IMR-90 (cell line): ENCODE measurements at regions not wholly inside any gene's neighbourhood (a gene's known extent, or its start where the extent isn't known, plus 50 kb on each side); places are given as distances from the start of the nearest gene placed in this dataset.

Experiments
- ATAC-seq: fragments of 200-7000 bp; cut with Tn5 transposase; 2 replicates; pipeline ENCODE4 v1.9.1; 2020; ENCODE audit warnings: low read depth, mild to moderate bottlenecking, moderate library complexity
- BruUV-seq: library from RNA; stranded (reverse); fragments of 400-500 nt; replicated peaks from 2 replicates; lab custom pipeline; 2021; lab: Mats Ljungman, UMichigan
- CTCF ChIA-PET: fragments of 300-600 bp; formaldehyde crosslinking; extraction: SDS; loops from one replicate; lab custom pipeline; 2021; ENCODE audit warnings: antibody characterized with exemption; lab: Yijun Ruan, JAX
- POLR2A ChIA-PET: fragments of 300-600 bp; sonication (Branson Sonifier 250); formaldehyde crosslinking; loops from one replicate; lab custom pipeline; 2022; ENCODE audit warnings: antibody characterized with exemption; ENCODE audit not compliant: unreplicated experiment; lab: Charles Lee
- DNase-seq: peaks from one replicate; pipeline ENCODE4 v3.0.0; 2013
- H2AFZ ChIP-seq: replicated peaks from 2 replicates; pipeline ENCODE3; 2013; ENCODE audit warnings: low read length, mild to moderate bottlenecking; ENCODE audit not compliant: poor library complexity
- H2AK5ac ChIP-seq: 2 replicates; pipeline ENCODE4 v1.6.1; 2013; ENCODE audit warnings: low read depth, low read length, inconsistent platforms
- H2AK9ac ChIP-seq: replicated peaks from 2 replicates; pipeline ENCODE3; 2013; ENCODE audit warnings: mild to moderate bottlenecking, low read depth, low read length, moderate library complexity; ENCODE audit not compliant: poor library complexity
- H2BK120ac ChIP-seq: 2 replicates; pipeline ENCODE4 v1.6.1; 2013; ENCODE audit warnings: low read depth, low read length, inconsistent platforms
- H2BK15ac ChIP-seq: 3 replicates; pipeline ENCODE4 v1.6.1; 2013; ENCODE audit warnings: low read depth, low read length, inconsistent platforms
- H2BK20ac ChIP-seq: 2 replicates; pipeline ENCODE4 v1.6.1; 2013; ENCODE audit warnings: low read depth, mild to moderate bottlenecking, inconsistent platforms, low read length, moderate library complexity
- H2BK5ac ChIP-seq: 2 replicates; pipeline ENCODE4 v1.6.1; 2013; ENCODE audit warnings: mild to moderate bottlenecking, low read depth, low read length, inconsistent platforms; ENCODE audit not compliant: poor library complexity, severe bottlenecking
- H3K14ac ChIP-seq: replicated peaks from 2 replicates; pipeline ENCODE4 v1.6.1; 2013; ENCODE audit warnings: low read depth, low read length, inconsistent platforms
- H3K18ac ChIP-seq: 2 replicates; pipeline ENCODE4 v1.6.1; 2013; ENCODE audit warnings: low read depth, low read length, control low read depth
- H3K23ac ChIP-seq: 2 replicates; pipeline ENCODE4 v1.6.1; 2013; ENCODE audit warnings: low read depth, low read length, inconsistent platforms
- H3K27ac ChIP-seq: 2 replicates; pipeline ENCODE4 v1.5.1; 2013; ENCODE audit warnings: mild to moderate bottlenecking, control low read depth, low read length; ENCODE audit not compliant: insufficient read depth
- H3K27me3 ChIP-seq: 2 replicates; pipeline ENCODE4 v1.6.1; 2013; ENCODE audit warnings: low read length; ENCODE audit not compliant: control insufficient read depth, insufficient read depth
- H3K36me3 ChIP-seq: 2 replicates; pipeline ENCODE4 v1.6.1; 2013; ENCODE audit warnings: low read length, mixed read lengths; ENCODE audit not compliant: control insufficient read depth, insufficient read depth
- H3K4ac ChIP-seq: 2 replicates; pipeline ENCODE4 v1.6.1; 2013; ENCODE audit warnings: low read depth, low read length, inconsistent platforms
- H3K4me1 ChIP-seq: 2 replicates; pipeline ENCODE4 v1.6.1; 2013; ENCODE audit warnings: low read length, mixed read lengths; ENCODE audit not compliant: control insufficient read depth, insufficient read depth
- H3K4me2 ChIP-seq: 2 replicates; pipeline ENCODE4 v1.6.1; 2013; ENCODE audit warnings: low read depth, mild to moderate bottlenecking, control low read depth, low read length, moderate library complexity
- H3K4me3 ChIP-seq: 2 replicates; pipeline ENCODE4 v1.5.1; 2013; ENCODE audit warnings: low read depth, mild to moderate bottlenecking, control low read depth, low read length, moderate library complexity; ENCODE audit not compliant: insufficient read depth
- H3K56ac ChIP-seq: 2 replicates; pipeline ENCODE4 v1.6.1; 2013; ENCODE audit warnings: low read length, inconsistent platforms; ENCODE audit not compliant: insufficient read depth; ENCODE audit errors: extremely low read depth
- H3K79me1 ChIP-seq, 2 experiments: 2 replicates each; pipeline ENCODE4 v1.6.1; 2013; ENCODE audit warnings: low read length in 2 of 2, inconsistent platforms in 1 of 2, low read depth in 1 of 2
- H3K9ac ChIP-seq: 2 replicates; pipeline ENCODE4 v1.6.1; 2013; ENCODE audit warnings: low read depth, low read length, control low read depth
- H3K9me1 ChIP-seq: 2 replicates; pipeline ENCODE4 v1.6.1; 2013; ENCODE audit warnings: low read length, inconsistent platforms; ENCODE audit not compliant: insufficient read depth
- H3K9me3 ChIP-seq: 2 replicates; pipeline ENCODE4 v1.6.1; 2013; ENCODE audit warnings: low read length; ENCODE audit not compliant: control insufficient read depth, insufficient read depth
- H4K20me1 ChIP-seq: 2 replicates; pipeline ENCODE4 v1.6.1; 2013; ENCODE audit warnings: low read length, inconsistent platforms; ENCODE audit not compliant: insufficient read depth
- H4K5ac ChIP-seq: 2 replicates; pipeline ENCODE4 v1.6.1; 2013; ENCODE audit warnings: mild to moderate bottlenecking, low read depth, low read length, control low read depth
- H4K8ac ChIP-seq, 2 experiments: 2 replicates each; pipeline ENCODE4 v1.6.1; 2013; ENCODE audit warnings: low read depth in 2 of 2, low read length in 2 of 2, control low read depth in 1 of 2, inconsistent platforms in 1 of 2
- H4K91ac ChIP-seq: 2 replicates; pipeline ENCODE4 v1.6.1; 2013; ENCODE audit warnings: low read depth, low read length, inconsistent platforms; ENCODE audit not compliant: insufficient read depth
- BHLHE40 ChIP-seq: fragments of 150-350 bp; IDR thresholded peaks from 2 replicates; pipeline ENCODE4 v1.6.1; 2016; ENCODE audit warnings: mild to moderate bottlenecking, low read depth, low read length
- CEBPB ChIP-seq: IDR thresholded peaks from 2 replicates; pipeline ENCODE4 v1.6.1; 2012; ENCODE audit warnings: low read depth, low read length, improper control_type of control experiment
- CHD1 ChIP-seq: IDR thresholded peaks from 2 replicates; pipeline ENCODE4 v1.6.1; 2012; ENCODE audit warnings: low read depth, low read length, improper control_type of control experiment
- FOS ChIP-seq: fragments of 150-350 bp; IDR thresholded peaks from 2 replicates; pipeline ENCODE4 v1.6.1; 2016; ENCODE audit warnings: low read depth, low read length
- MAFK ChIP-seq: IDR thresholded peaks from 2 replicates; pipeline ENCODE4 v1.6.1; 2012; ENCODE audit warnings: low read depth, low read length, improper control_type of control experiment
- MAZ ChIP-seq: IDR thresholded peaks from 2 replicates; pipeline ENCODE4 v1.6.1; 2012; ENCODE audit warnings: low read depth, mild to moderate bottlenecking, low read length, improper control_type of control experiment, moderate library complexity, borderline replicate concordance
- MXI1 ChIP-seq: IDR thresholded peaks from 2 replicates; pipeline ENCODE4 v1.6.1; 2012; ENCODE audit warnings: low read depth, mild to moderate bottlenecking, low read length, moderate library complexity, borderline replicate concordance
- NFE2L2 ChIP-seq: fragments of 150-350 bp; IDR thresholded peaks from 2 replicates; pipeline ENCODE4 v1.6.1; 2016; ENCODE audit warnings: low read depth, mild to moderate bottlenecking, low read length
- POLR2A ChIP-seq: IDR thresholded peaks from 2 replicates; pipeline ENCODE4 v1.6.1; 2012; ENCODE audit warnings: mild to moderate bottlenecking, low read depth, low read length
- RAD21 ChIP-seq: IDR thresholded peaks from 2 replicates; pipeline ENCODE4 v1.6.1; 2012; ENCODE audit warnings: low read length, improper control_type of control experiment
- RCOR1 ChIP-seq: IDR thresholded peaks from 2 replicates; pipeline ENCODE4 v1.6.1; 2012; ENCODE audit warnings: mild to moderate bottlenecking, low read length, improper control_type of control experiment; ENCODE audit not compliant: insufficient replicate concordance
- RFX5 ChIP-seq: IDR thresholded peaks from 2 replicates; pipeline ENCODE4 v1.8.0; 2012; ENCODE audit warnings: low read depth, mild to moderate bottlenecking, low read length, moderate library complexity
- SMC3 ChIP-seq: fragments of 150-350 bp; IDR thresholded peaks from 2 replicates; pipeline ENCODE4 v1.6.1; 2016; ENCODE audit warnings: low read depth, mild to moderate bottlenecking, antibody characterized with exemption, low read length, moderate library complexity
- dilution Hi-C: fragments of 300-500 bp; cut with HindIII; formaldehyde crosslinking; loops from one replicate; pipeline ENCODE4 v1.14.3; 2018; ENCODE audit warnings: low sequenced_read_pairs; ENCODE audit not compliant: unreplicated experiment
- in situ Hi-C: fragments of 300-500 bp; cut with MboI; formaldehyde crosslinking; loops from 3 replicates; pipeline ENCODE4 v1.14.3; 2019; ENCODE audit warnings: low sequenced_read_pairs, inconsistent platforms, mixed read lengths
- intact Hi-C: fragments of 100-400 bp; cut with micrococcal nuclease; formaldehyde crosslinking; loops from 2 replicates; pipeline ENCODE4 v1.10.0; 2022
- TF ChIP-seq, protein P1 (sequence below): conservative IDR thresholded peaks from 2 replicates; pipeline ENCODE4 v1.5.1; 2012; ENCODE audit warnings: mild to moderate bottlenecking, low read depth, low read length, improper control_type of control experiment
- TF ChIP-seq, protein P2 (sequence below): fragments of 150-350 bp; IDR thresholded peaks from 2 replicates; pipeline ENCODE4 v1.6.1; 2017; ENCODE audit warnings: mild to moderate bottlenecking, antibody characterized with exemption, low read length, low read depth
- TF ChIP-seq, protein P3 (sequence below): fragments of 150-350 bp; IDR thresholded peaks from 2 replicates; pipeline ENCODE4 v1.6.1; 2016; ENCODE audit warnings: low read depth, mild to moderate bottlenecking, low read length, moderate library complexity, borderline replicate concordance

DNA sequence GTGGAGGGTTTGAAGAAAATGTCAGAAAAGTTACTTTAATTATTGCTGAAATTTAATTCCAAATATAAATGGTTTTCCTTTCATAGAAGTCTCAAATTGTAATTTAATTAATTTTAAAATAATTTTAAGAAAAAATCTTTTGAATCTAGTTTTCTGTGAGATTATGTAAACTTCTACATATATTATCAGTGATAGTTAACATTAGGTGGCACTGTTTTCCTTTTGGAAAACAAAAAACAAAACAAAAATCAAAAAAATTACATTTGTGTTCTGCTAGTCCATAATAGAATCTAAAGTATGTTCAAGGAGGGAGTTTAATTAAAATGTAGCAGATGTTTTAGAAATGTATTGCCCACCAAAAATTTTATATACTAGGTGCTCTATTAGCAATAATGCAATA lies 1456.7 kb downstream of the REEP3 start:
- H2AFZ ChIP-seq = no peak overlapping the region
- DNase-seq (no peak), ATAC-seq (no peak)
- H3K9ac ChIP-seq = no peak overlapping the region
- H2BK20ac ChIP-seq = no peak overlapping the region
- no peak overlapping the region for H2BK5ac ChIP-seq
- H2BK120ac ChIP-seq = no peak overlapping the region
- no peak overlapping the region for H3K23ac ChIP-seq
- no peak overlapping the region for H3K56ac ChIP-seq
- H4K5ac ChIP-seq = no peak overlapping the region
- H4K8ac ChIP-seq = no peak overlapping the region
- dilution Hi-C loops (no loop called here), in situ Hi-C loops (no loop called here), intact Hi-C loops (no loop called here)
- no peak overlapping the region for H3K4me3 ChIP-seq
- no peak overlapping the region for H2AK9ac ChIP-seq
- no peaks in the 10 kb centered on the region for H3K27me3 ChIP-seq
- no peak overlapping the region for H3K18ac ChIP-seq
- POLR2A ChIA-PET = no interaction called here
- H2AK5ac ChIP-seq = no peak overlapping the region
- no peak overlapping the region for H3K4me2 ChIP-seq
- no peak overlapping the region for H3K27ac ChIP-seq
- H3K79me1 ChIP-seq = no peaks in the 10 kb centered on the region
- TF ChIP-seq MAZ = no peak
- TF ChIP-seq, protein P1, sequence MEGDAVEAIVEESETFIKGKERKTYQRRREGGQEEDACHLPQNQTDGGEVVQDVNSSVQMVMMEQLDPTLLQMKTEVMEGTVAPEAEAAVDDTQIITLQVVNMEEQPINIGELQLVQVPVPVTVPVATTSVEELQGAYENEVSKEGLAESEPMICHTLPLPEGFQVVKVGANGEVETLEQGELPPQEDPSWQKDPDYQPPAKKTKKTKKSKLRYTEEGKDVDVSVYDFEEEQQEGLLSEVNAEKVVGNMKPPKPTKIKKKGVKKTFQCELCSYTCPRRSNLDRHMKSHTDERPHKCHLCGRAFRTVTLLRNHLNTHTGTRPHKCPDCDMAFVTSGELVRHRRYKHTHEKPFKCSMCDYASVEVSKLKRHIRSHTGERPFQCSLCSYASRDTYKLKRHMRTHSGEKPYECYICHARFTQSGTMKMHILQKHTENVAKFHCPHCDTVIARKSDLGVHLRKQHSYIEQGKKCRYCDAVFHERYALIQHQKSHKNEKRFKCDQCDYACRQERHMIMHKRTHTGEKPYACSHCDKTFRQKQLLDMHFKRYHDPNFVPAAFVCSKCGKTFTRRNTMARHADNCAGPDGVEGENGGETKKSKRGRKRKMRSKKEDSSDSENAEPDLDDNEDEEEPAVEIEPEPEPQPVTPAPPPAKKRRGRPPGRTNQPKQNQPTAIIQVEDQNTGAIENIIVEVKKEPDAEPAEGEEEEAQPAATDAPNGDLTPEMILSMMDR = no peak
- no peak for TF ChIP-seq RCOR1
- no peak for TF ChIP-seq MXI1
- TF ChIP-seq CHD1 = no peak
- TF ChIP-seq BHLHE40 = no peak
- TF ChIP-seq FOS = no peak
- TF ChIP-seq, protein P2, sequence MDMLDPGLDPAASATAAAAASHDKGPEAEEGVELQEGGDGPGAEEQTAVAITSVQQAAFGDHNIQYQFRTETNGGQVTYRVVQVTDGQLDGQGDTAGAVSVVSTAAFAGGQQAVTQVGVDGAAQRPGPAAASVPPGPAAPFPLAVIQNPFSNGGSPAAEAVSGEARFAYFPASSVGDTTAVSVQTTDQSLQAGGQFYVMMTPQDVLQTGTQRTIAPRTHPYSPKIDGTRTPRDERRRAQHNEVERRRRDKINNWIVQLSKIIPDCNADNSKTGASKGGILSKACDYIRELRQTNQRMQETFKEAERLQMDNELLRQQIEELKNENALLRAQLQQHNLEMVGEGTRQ = no peak
- TF ChIP-seq, protein P3, sequence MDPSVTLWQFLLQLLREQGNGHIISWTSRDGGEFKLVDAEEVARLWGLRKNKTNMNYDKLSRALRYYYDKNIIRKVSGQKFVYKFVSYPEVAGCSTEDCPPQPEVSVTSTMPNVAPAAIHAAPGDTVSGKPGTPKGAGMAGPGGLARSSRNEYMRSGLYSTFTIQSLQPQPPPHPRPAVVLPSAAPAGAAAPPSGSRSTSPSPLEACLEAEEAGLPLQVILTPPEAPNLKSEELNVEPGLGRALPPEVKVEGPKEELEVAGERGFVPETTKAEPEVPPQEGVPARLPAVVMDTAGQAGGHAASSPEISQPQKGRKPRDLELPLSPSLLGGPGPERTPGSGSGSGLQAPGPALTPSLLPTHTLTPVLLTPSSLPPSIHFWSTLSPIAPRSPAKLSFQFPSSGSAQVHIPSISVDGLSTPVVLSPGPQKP = no peak
- no peak for TF ChIP-seq POLR2A
- no peak for TF ChIP-seq SMC3
- TF ChIP-seq RAD21 = no peak
- no peak for TF ChIP-seq NFE2L2
- no peak for TF ChIP-seq RFX5
- TF ChIP-seq CEBPB = no peak
- TF ChIP-seq MAFK = no peak
- H3K14ac ChIP-seq = no peak overlapping the region
- H3K4ac ChIP-seq = no peak overlapping the region
- H3K36me3 ChIP-seq = no peaks in the 10 kb centered on the region
- no peaks in the 10 kb centered on the region for H3K9me1 ChIP-seq
- no peaks in the 10 kb centered on the region for H3K9me3 ChIP-seq
- no peak overlapping the region for H2BK15ac ChIP-seq
- no TSS peak for BruUV-seq
- H4K91ac ChIP-seq = no peak overlapping the region
- H3K4me1 ChIP-seq = no peaks in the 10 kb centered on the region
- H4K20me1 ChIP-seq = no peaks in the 10 kb centered on the region
- CTCF ChIA-PET = no interaction called here
